ENCODE measurements at regions not wholly inside any gene's neighbourhood (a gene's known extent, or its start where the extent isn't known, plus 50 kb on each side); places are given as distances from the start of the nearest gene placed in this dataset.

- TF ChIP-seq EZH2phosphoT487 (IDR thresholded peaks at IDR 0.05; ENCODE audit: borderline replicate concordance, low read length) (no peak), CTCF (conservative IDR thresholded peaks at IDR 0.05; ENCODE audit: low read depth, low read length) (no peak), EZH2 (IDR thresholded peaks at IDR 0.05; ENCODE audit: low read length, unreplicated experiment) (no peak)
Measured at GRCh38 chr1:56304975-56305374, 274.4 kb downstream of the PLPP3 start.
